AG04450 (cell line): ENCODE measurements at regions not wholly inside any gene's neighbourhood (a gene's known extent, or its start where the extent isn't known, plus 50 kb on each side); places are given as distances from the start of the nearest gene placed in this dataset.

ENCODE experiments used
- CTCF ChIA-PET: fragments of 300-600, 350-600 bp; formaldehyde crosslinking; extraction: SDS; loops from one replicate; lab custom pipeline; 2022; ENCODE audit warnings: antibody characterized with exemption, inconsistent platforms; lab: Charles Lee
- POLR2A ChIA-PET: fragments of 350-600 bp; formaldehyde crosslinking; extraction: SDS; loops from one replicate; lab custom pipeline; 2021; ENCODE audit warnings: antibody characterized with exemption, inconsistent platforms; lab: Yijun Ruan, JAX
- DNase-seq: peaks from one replicate; pipeline ENCODE4 v3.0.0-alpha.2; 2011; ENCODE audit warnings: low read depth, low spot score
- H3K27ac ChIP-seq: one replicate; pipeline ENCODE4 v1.5.1; 2012; ENCODE audit warnings: low read depth, low read length, control low read depth
- H3K27me3 ChIP-seq: one replicate; pipeline ENCODE4 v1.6.0; 2012; ENCODE audit warnings: low read length; ENCODE audit not compliant: control insufficient read depth, insufficient read depth
- H3K4me3 ChIP-seq: 2 replicates; pipeline ENCODE4 v1.5.1; 2011; ENCODE audit warnings: mild to moderate bottlenecking, low read depth, low read length, control low read depth
- H3K9me3 ChIP-seq: 2 replicates; pipeline ENCODE4 v1.5.1; 2012; ENCODE audit warnings: low read length; ENCODE audit not compliant: control insufficient read depth, insufficient read depth
- TF ChIP-seq, protein P1 (sequence below): IDR thresholded peaks from 2 replicates; pipeline ENCODE4 v1.5.1; 2011; ENCODE audit warnings: low read depth, low read length, control low read depth, inconsistent platforms

GRCh38 chr16:73569266-73569980 lies 521.5 kb upstream of the ZFHX3 start:
- ChIA-PET CTCF (no interaction called here), POLR2A (no interaction called here)
- DNase-seq, result no peak

DNA sequence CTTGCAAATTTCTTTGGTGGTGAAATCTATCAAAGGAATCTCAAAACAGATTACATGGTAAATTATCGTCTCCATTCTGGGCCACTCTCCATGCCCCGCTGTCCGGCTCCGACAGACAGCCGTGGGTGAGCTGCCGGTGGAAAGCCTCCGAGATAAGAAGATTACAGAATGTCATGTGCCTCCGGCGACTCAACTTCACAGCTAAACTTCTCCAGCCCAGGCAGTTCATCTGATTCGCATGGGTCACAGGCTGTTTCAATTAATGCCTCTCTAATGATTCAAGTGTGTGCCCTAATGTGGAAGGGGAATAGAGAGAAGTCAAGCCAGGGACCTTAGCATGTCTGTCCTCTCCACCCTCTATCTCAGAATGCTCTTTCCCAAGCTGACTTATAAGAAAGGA lies 520.8 kb upstream of the ZFHX3 start:
- no peaks in the 10 kb centered on the region for H3K27me3 ChIP-seq
- no peak overlapping the region for H3K27ac ChIP-seq
- CTCF ChIA-PET, result no interaction called here
- TF ChIP-seq, protein P1, sequence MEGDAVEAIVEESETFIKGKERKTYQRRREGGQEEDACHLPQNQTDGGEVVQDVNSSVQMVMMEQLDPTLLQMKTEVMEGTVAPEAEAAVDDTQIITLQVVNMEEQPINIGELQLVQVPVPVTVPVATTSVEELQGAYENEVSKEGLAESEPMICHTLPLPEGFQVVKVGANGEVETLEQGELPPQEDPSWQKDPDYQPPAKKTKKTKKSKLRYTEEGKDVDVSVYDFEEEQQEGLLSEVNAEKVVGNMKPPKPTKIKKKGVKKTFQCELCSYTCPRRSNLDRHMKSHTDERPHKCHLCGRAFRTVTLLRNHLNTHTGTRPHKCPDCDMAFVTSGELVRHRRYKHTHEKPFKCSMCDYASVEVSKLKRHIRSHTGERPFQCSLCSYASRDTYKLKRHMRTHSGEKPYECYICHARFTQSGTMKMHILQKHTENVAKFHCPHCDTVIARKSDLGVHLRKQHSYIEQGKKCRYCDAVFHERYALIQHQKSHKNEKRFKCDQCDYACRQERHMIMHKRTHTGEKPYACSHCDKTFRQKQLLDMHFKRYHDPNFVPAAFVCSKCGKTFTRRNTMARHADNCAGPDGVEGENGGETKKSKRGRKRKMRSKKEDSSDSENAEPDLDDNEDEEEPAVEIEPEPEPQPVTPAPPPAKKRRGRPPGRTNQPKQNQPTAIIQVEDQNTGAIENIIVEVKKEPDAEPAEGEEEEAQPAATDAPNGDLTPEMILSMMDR, result no peak
- POLR2A ChIA-PET, result no interaction called here
- no peaks in the 10 kb centered on the region; the same call in 1 of the 2 replicates for H3K9me3 ChIP-seq
- no peak for DNase-seq
- H3K4me3 ChIP-seq, result no peak overlapping the region

More at GRCh38 chr16:73569266-73569980, 521.5 kb upstream of the ZFHX3 start:
- Histone ChIP-seq H3K27me3 (no peaks in the 10 kb centered on the region), H3K27ac (no peak overlapping the region), H3K4me3 (no peak overlapping the region), H3K9me3 (no peaks in the 10 kb centered on the region; the same call in 1 of the 2 replicates)
- TF ChIP-seq, protein P1, result no peak

DNA sequence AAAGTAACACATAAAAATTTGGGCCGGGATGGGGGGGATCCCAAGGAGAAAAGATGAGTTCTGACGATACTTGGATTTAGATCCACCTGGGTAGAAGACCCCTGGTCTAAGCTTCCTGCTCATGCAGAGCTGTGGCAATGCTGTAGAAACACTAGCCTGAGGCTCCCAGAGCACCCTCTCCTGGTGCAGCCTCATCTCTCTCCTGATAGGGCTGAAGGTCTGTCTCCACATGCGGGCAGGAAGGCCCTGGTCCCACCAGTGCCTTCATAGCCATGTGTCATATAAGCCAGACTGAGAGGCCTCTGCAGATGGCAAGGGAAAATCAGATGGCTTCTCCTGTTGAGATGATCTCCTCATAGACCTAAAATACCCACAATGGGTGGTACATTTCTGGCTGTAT lies 518.0 kb upstream of the ZFHX3 start:
- ChIA-PET POLR2A (no interaction called here), CTCF (interaction anchor here (0.6 kb wide), 1 partner anchor 254 kb away, joined by 3 read pairs; no protein-coding TSS in a partner anchor)
- TF ChIP-seq, protein P1, result no peak
- H3K27me3 ChIP-seq, result no peaks in the 10 kb centered on the region
- no peak overlapping the region for H3K27ac ChIP-seq
- DNase-seq, result no peak
- no peak overlapping the region for H3K4me3 ChIP-seq
- no peaks in the 10 kb centered on the region; the same call in 1 of the 2 replicates for H3K9me3 ChIP-seq

- POLR2A ChIA-PET, result no interaction called here
Observed at GRCh38 chr16:73565263-73565662, 517.3 kb upstream of the ZFHX3 start.

GRCh38 chr16:73563709-73564108 lies 515.8 kb upstream of the ZFHX3 start:
- ChIA-PET CTCF (no interaction called here), POLR2A (no interaction called here)
- no peak overlapping the region for H3K4me3 ChIP-seq
- no peaks in the 10 kb centered on the region for H3K27me3 ChIP-seq
- H3K9me3 ChIP-seq, result no peaks in the 10 kb centered on the region; the same call in 1 of the 2 replicates
- TF ChIP-seq, protein P1, result no peak
- H3K27ac ChIP-seq, result no peak overlapping the region
- DNase-seq, result no peak

More at GRCh38 chr16:73565263-73565662, 517.3 kb upstream of the ZFHX3 start:
- TF ChIP-seq, protein P1, result no peak
- no peak overlapping the region for H3K4me3 ChIP-seq
- H3K9me3 ChIP-seq, result no peaks in the 10 kb centered on the region; the same call in 1 of the 2 replicates
- CTCF ChIA-PET, result no interaction called here
- H3K27ac ChIP-seq, result no peak overlapping the region
- no peaks in the 10 kb centered on the region for H3K27me3 ChIP-seq
- DNase-seq, result no peak
